C1 segment of cervical spinal cord (tissue), 14 donors: ENCODE measurements at regions not wholly inside any gene's neighbourhood (a gene's known extent, or its start where the extent isn't known, plus 50 kb on each side); places are given as distances from the start of the nearest gene placed in this dataset.

ENCODE experiments used
- DNase-seq, 14 donors: peaks; one replicate each; lab custom pipeline; 2025; lab: John Stamatoyannopoulos, UW

DNA sequence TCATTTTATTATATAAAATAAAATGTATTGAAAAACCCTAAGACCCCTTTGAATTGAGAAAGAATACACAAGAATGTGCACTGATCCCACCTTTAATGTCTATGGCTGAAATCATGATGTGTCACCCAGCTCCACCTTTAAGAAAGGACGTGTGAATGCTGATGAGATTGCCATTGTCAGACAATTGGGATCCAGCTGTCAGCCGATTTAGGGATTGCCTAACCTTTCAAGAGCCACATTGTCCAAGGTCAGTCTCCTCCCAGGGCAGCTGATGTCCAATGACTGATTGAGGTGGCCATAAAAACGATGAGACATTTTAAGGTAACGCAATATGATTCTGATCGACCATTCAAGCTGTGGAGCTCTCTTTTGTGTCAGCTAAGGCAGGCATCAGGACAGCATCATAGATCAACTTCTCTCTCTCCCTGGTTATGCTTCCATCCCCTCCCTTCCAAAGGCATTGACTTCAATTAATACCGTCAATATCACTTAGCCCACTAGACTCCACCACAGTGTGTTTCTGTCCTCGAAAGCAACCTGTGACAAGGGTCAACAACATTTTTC, 1676.4 kb downstream of the PCDH7 start:
- DNase-seq, result no peak

DNA sequence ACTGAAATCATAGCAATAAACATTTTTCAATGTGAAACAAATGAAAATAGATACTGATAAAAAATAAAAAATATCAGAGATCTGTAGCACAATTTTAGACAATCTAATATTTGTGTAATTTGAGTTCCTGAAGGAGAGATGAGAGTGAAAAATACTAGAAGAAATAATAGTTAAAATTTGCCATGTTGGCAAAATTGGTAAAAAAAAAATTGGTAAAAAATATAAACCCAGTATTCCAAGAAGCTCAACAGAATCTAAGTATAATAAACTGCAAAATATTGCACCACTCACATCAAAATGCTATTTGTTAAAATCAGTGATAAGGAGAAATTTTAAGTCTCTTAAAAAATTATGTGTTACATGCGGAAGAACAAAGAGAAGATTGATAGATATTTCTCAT, 1680.7 kb downstream of the PCDH7 start:
- DNase-seq, result no peak

- DNase-seq, result no peak
These were observed 1697.0 kb downstream of the PCDH7 start for GRCh38 chr4:32417113-32417704.

- DNase-seq, result no peak
These were observed 1703.1 kb downstream of the PCDH7 start for GRCh38 chr4:32423267-32423666.

- DNase-seq, result no peak
These were observed 1705.1 kb downstream of the PCDH7 start for GRCh38 chr4:32425243-32425642.

GRCh38 chr4:32427566-32427965, 1707.4 kb downstream of the PCDH7 start:
- no peak for DNase-seq

DNA sequence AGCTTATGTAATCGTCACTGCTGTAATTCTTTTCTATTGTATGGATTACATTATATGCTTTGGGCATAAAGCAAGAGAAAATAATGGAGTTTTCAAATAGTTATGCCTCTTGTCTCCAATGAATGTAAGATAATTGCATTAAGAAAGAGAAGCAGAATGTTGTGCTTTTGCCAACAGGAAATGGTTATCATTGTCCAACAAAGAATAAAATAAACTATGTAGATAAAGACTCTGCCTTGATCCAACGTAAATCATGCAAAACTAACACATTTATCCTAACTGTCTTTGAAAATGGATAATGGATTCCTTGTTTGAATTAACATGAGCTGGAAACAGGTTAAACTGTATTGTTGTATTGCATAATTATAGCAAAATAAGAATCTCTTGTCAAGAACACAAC, 1709.0 kb downstream of the PCDH7 start:
- DNase-seq, result no peak

DNA sequence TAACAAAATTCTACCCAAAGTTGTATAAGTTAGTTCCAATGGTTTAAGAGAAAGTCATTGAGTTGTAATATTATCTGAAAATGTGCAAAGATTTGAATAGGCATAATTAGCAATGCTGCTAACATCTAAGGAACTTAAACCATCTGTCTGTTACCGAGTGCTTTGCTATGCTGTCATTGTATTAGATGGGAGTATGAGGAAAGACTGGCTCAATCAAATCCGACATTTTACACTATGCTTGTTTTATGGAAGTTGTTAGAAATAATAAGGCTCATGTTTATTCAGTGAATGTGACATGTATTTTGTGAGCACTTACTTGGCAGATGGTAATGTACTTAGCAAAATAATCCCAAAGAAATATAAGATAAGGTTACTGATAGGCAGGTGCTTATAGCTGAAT, 1715.1 kb downstream of the PCDH7 start:
- DNase-seq, result no peak

GRCh38 chr4:32436816-32437215, 1716.6 kb downstream of the PCDH7 start:
- no peak for DNase-seq

GRCh38 chr4:32440391-32440790, 1720.2 kb downstream of the PCDH7 start:
- no peak for DNase-seq

GRCh38 chr4:32454482-32454881, 1734.3 kb downstream of the PCDH7 start:
- no peak for DNase-seq

- no peak for DNase-seq
These were observed 1735.1 kb downstream of the PCDH7 start for GRCh38 chr4:32455231-32455630.

- no peak for DNase-seq
These were observed 1740.8 kb downstream of the PCDH7 start for GRCh38 chr4:32460972-32461371.

DNA sequence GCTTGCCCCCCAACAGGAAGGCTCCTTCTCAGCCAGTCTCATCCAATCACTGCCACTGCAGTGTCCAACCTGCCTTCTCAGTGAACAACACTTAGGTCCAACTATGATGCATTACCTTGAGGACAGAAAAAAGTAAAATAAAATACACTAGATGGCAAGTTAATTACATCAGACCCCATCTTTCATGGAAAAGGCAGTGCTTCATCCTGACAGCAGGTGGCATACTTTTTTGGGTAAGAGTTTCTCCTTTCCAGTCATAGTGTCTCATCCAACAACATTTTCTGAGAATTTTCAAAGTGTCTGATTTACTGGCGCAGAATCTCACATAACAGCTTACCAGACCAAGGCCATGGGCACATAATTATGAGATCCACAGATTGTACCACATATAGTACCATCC, 1742.8 kb downstream of the PCDH7 start:
- DNase-seq, result no peak

DNA sequence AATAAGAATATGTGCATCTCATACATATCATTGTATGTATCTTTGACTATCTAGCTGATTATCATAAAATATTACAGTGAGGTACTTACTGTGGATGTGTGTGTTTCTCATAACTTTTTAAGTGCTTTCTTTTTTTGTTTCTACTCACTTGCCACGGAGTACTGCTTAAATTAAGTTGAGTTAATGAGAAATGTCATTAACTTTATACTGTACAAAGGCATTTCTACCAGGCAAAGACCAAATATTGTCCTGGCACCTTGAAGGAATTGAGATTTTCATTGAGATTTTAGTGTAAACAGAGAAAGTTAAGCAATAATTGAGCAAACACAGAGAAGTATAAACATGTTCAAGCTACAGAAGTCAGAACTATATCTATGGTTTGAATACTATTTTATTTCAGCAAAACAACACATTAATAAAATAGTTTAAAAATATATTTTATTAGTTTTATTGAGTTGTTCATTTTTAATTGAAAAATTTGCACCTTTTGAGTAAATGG, 1750.0 kb downstream of the PCDH7 start:
- no peak for DNase-seq

GRCh38 chr4:32472918-32473317, 1752.7 kb downstream of the PCDH7 start:
- no peak for DNase-seq

GRCh38 chr4:32475710-32476109, 1755.5 kb downstream of the PCDH7 start:
- no peak for DNase-seq

DNA sequence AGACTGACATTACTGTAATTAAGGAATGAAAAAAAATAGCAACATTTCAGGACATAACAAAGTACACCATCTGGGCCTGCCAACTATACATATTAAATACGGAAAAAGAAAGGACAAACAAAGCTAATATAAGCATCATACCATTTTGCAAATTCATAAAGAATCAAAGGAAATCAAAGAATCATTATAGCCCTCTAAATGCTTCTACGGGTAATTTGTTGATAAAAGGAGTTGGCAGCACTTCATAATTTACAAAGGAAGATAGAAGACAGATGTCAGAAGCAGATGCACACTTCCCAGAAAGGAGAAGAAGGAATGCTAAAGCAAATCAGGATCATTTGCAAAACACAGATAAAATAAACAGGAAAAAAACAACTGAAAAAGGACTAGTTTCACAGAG, 1757.3 kb downstream of the PCDH7 start:
- no peak for DNase-seq

- peak in 1 of 14 donors; percentile 2 for DNase-seq
These were observed 1765.8 kb downstream of the PCDH7 start for GRCh38 chr4:32485956-32486355.

GRCh38 chr4:32488690-32489089, 1768.5 kb downstream of the PCDH7 start:
- DNase-seq, result no peak

- DNase-seq, result no peak
These were observed 1779.0 kb downstream of the PCDH7 start for GRCh38 chr4:32499171-32499570.

- no peak for DNase-seq
These were observed 1783.1 kb downstream of the PCDH7 start for GRCh38 chr4:32503241-32503640.

GRCh38 chr4:32506067-32506466, 1785.9 kb downstream of the PCDH7 start:
- no peak for DNase-seq

DNA sequence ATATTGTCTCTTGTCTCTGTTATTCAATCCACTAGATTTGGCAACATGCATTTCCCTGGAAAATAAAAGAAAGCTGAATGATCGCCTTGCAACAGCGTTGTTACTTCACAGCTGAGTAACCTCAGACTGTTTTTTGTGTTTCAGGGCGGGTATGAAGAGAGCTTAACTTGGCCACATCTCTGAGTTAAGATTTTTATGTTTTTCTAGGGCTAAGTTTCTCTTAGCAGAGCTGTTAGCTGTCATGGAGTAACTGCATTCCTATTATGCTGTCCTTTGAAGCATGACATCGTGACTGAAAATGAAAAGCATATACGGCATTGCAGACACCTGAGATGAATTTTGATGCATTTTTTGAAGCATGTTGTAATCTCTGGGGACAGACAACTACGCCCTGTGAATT, 1798.9 kb downstream of the PCDH7 start:
- DNase-seq, result no peak
